Cardiac muscle cell (in vitro differentiated cells and primary cell): ENCODE measurements at regions not wholly inside any gene's neighbourhood (a gene's known extent, or its start where the extent isn't known, plus 50 kb on each side); places are given as distances from the start of the nearest gene placed in this dataset.

Source experiments
- DNase-seq, 2 donors: peaks; one replicate each; pipeline versions ENCODE4 v3.0.0 to v3.0.0-alpha.2; 2010 to 2017; ENCODE audit warnings: low read depth in 1 of 2, low spot score in 1 of 2
- H3K27ac ChIP-seq: fragments of 200-600 bp; sonication (generic); 2 replicates; pipeline ENCODE4 v1.5.1; 2016
- H3K27me3 ChIP-seq: fragments of 200-600 bp; sonication (generic); 2 replicates; pipeline ENCODE4 v1.6.0; 2016; ENCODE audit warnings: control low read depth
- H3K36me3 ChIP-seq: fragments of 200-600 bp; sonication (generic); 2 replicates; pipeline ENCODE4 v1.5.1; 2016; ENCODE audit warnings: control low read depth
- H3K4me1 ChIP-seq: fragments of 200-600 bp; sonication (generic); 2 replicates; pipeline ENCODE4 v1.8.1; 2017; ENCODE audit warnings: low read depth, mild to moderate bottlenecking, mixed run types
- H3K4me3 ChIP-seq: fragments of 200-600 bp; sonication (generic); 2 replicates; pipeline ENCODE4 v1.5.1; 2016; ENCODE audit warnings: mild to moderate bottlenecking
- H3K9me3 ChIP-seq: fragments of 200-600 bp; sonication (generic); 2 replicates; pipeline ENCODE4 v1.5.1; 2017; ENCODE audit warnings: low read depth, mild to moderate bottlenecking, control low read depth
- TF ChIP-seq, protein P1 (sequence below): IDR thresholded peaks from 2 replicates; pipeline ENCODE4 v1.5.1; 2012; ENCODE audit warnings: low read depth, mild to moderate bottlenecking, low read length

DNA sequence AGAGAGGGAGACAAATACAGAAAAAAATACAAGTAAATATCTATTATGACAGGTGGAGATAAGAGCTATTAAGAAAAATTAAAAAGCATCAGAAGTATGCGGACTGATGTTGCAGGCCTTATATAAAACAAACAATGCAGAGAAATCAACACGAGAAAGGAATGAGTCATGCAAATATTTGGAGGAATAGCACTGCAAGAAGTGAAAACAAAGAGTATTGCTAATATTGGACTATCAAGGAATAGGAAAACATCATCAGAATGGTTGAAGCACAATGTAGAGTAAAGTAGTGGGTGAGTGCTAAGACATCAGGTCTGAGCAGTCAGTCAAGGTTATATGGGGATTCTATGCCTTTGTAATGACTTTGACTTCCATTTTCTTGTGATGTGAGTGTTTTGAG lies 657.5 kb upstream of the GJE1 start:
- Histone ChIP-seq H3K27me3 (no peaks in the 10 kb centered on the region), H3K27ac (no peak overlapping the region), H3K36me3 (no peaks in the 10 kb centered on the region), H3K4me1 (no peaks in the 10 kb centered on the region), H3K9me3 (no peaks in the 10 kb centered on the region), H3K4me3 (no peak overlapping the region)
- DNase-seq: no peak
- TF ChIP-seq, protein P1, sequence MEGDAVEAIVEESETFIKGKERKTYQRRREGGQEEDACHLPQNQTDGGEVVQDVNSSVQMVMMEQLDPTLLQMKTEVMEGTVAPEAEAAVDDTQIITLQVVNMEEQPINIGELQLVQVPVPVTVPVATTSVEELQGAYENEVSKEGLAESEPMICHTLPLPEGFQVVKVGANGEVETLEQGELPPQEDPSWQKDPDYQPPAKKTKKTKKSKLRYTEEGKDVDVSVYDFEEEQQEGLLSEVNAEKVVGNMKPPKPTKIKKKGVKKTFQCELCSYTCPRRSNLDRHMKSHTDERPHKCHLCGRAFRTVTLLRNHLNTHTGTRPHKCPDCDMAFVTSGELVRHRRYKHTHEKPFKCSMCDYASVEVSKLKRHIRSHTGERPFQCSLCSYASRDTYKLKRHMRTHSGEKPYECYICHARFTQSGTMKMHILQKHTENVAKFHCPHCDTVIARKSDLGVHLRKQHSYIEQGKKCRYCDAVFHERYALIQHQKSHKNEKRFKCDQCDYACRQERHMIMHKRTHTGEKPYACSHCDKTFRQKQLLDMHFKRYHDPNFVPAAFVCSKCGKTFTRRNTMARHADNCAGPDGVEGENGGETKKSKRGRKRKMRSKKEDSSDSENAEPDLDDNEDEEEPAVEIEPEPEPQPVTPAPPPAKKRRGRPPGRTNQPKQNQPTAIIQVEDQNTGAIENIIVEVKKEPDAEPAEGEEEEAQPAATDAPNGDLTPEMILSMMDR: no peak

DNA sequence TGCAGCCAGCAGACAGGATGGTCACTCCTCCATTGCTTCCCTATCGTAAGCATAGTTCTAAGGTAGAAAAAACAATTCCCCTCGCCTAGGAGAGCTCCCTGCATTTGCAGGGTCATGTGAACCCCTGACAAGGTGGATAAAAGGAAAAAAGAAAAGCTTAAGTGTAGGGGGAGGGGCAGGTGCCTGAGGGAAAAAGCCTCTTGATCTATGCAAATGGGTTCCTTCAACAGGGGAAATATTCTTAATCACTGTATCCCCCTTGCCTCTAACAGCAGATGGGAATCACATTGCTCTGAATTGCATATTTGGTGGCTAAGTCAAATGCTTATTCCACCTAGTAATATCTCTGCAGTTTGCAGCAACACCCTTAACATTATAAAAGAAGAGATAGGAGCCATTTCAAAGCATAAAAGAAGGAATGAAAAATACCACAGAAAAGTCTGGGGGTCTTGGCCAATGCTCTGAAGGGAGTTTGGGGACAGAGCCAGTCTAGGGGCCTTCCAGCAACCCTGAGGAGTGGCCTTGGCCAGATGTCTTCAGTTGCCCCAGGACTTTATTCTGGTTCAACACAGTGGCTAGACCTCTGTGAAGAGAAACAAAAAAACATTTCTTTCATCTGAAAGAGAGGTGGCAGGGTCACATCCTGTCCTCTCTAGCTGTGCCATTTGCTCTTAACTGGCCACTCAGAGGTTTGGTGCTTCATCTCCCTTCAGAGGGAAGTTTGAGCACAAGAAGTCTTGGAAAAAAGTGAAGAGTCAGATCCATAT lies 660.4 kb upstream of the GJE1 start:
- Histone ChIP-seq H3K36me3 (no peaks in the 10 kb centered on the region), H3K4me3 (no peak overlapping the region), H3K9me3 (no peaks in the 10 kb centered on the region), H3K27ac (no peak overlapping the region), H3K4me1 (no peaks in the 10 kb centered on the region), H3K27me3 (no peaks in the 10 kb centered on the region)
- DNase-seq: no peak
- TF ChIP-seq, protein P1: no peak

DNA sequence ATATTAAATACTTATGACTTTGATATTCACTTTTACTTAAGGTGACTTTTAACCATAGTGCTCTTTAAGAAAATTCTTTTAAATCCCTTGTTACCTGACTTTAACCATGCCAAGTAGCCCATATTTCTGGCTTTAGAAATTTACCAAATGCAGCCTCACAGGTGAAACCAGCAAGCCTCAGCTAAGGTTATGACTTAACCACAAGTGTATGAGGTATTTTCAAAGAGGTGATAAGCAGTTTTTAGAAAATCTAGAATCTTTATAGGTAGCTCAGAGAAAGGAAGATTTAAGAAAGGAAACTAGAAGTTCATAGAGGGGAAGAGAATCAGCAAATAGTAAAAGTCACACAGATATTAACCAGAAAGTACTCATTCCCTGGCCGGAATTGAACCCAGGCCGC lies 661.9 kb upstream of the GJE1 start:
- DNase-seq: no peak
- Histone ChIP-seq H3K27ac (no peak overlapping the region), H3K36me3 (no peaks in the 10 kb centered on the region), H3K4me1 (no peaks in the 10 kb centered on the region), H3K27me3 (no peaks in the 10 kb centered on the region), H3K4me3 (no peak overlapping the region), H3K9me3 (no peaks in the 10 kb centered on the region)
- TF ChIP-seq, protein P1: no peak

DNA sequence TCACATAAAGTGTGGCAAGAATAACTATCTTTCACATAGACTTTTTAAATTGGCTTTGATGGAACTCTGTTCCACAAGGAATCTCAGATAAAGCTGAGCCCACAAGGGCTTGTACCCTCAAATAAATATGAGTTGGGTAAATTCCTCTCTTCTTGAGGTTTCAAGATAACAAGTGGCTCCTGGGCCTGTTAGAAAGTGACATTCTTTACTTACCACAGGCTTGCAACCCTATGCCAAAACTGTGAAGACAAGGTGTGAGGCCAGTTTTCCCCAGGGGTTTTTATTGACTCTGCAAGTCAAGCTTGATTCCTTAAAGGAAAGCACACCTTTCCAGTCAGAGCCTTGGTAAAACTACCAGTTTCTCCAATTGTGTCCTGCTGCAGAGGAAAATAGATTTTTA lies 664.8 kb upstream of the GJE1 start:
- H3K4me1 ChIP-seq: no peaks in the 10 kb centered on the region
- no peaks in the 10 kb centered on the region for H3K36me3 ChIP-seq
- no peak overlapping the region for H3K27ac ChIP-seq
- TF ChIP-seq, protein P1: no peak
- no peaks in the 10 kb centered on the region for H3K9me3 ChIP-seq
- H3K4me3 ChIP-seq: no peak overlapping the region
- peak in 1 of 2 donors; percentile 79 for DNase-seq
- H3K27me3 ChIP-seq: no peaks in the 10 kb centered on the region

DNA sequence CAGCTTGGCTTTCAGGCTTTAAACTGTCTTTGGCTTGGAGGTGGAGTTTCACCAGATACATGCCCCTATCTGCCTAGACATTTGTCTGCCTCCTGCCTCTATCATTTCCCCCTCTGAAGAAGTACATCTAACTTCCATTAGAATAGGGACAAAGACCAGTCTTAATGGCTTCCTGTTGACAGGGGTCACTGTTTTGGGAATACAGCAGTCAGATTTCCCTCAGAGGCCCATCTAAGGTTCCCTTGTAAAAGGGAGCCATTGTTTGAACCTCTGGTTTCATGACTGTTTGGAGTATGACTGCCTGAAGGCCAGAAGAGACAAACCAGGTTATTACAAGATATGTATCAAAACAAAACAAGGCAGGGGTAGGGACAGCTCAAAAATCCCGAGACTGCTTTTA lies 665.7 kb upstream of the GJE1 start:
- Histone ChIP-seq H3K36me3 (no peaks in the 10 kb centered on the region), H3K4me1 (no peaks in the 10 kb centered on the region), H3K4me3 (no peak overlapping the region), H3K27ac (no peak overlapping the region), H3K27me3 (no peaks in the 10 kb centered on the region), H3K9me3 (no peaks in the 10 kb centered on the region)
- DNase-seq: no peak
- TF ChIP-seq, protein P1: no peak

DNA sequence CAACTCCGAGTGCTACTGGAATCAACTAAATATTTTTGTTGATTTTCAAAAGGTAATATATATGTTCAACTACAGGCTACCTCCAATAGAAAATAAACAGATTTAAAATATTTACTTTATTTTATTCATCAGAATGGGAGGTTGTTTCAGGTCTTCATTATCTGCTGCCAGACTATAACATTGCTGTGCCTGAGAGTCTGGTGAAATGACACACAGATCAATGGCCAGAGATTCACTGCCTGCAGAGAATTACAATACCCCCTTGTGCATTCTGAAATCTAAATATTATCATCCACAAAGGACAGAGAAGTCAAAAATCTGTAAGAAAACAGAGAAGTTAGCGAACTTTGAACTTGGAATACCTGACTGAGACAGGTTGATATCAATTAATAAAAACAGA lies 667.8 kb upstream of the GJE1 start:
- H3K27me3 ChIP-seq: no peaks in the 10 kb centered on the region
- H3K36me3 ChIP-seq: no peaks in the 10 kb centered on the region
- H3K4me1 ChIP-seq: no peaks in the 10 kb centered on the region
- H3K9me3 ChIP-seq: no peaks in the 10 kb centered on the region
- no peak overlapping the region for H3K27ac ChIP-seq
- DNase-seq: no peak
- TF ChIP-seq, protein P1: no peak
- no peak overlapping the region for H3K4me3 ChIP-seq
